ENCODE measurements at regions not wholly inside any gene's neighbourhood (a gene's known extent, or its start where the extent isn't known, plus 50 kb on each side); places are given as distances from the start of the nearest gene placed in this dataset.

DNA sequence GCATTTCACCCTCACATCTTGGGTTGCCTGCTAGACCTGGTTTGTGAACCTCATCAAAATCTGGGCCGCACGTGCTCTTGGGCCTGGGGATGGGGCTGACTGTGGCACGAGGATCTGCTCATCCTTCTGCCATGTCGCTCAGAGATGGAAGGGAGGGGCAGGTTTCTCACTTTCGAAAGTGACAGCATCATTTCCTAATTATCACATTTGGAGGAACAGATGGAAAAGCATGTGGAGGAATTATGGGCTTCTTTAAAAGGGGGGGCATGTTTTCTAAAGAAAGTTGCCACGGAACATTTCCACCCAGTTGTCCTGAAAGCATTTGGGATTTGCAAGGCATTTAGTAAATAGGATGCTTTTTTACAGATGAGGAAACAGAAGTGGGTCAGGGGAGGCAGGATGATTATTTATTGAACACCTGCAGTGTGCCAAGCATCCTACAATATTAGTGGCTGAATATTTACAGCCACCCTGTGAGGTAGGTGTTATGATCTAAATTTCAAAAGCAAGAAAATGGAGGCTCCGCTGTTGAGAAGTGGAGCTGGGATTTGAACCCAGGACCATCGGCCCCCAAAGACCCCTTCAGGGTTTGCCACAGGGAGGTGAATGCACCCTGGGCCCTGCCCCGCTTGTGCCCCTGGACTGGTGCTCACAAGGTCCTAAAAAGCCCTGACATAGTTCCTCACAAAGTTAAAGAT lies 104.2 kb upstream of the MYCN start:
- Histone ChIP-seq H3K4me3 (no peak overlapping the region), H3K9me3 (no peaks in the 10 kb centered on the region), H3K27ac (replicated peaks in 1 of 4) (no peak overlapping the region), H3K36me3 (no peaks in the 10 kb centered on the region), H3K4me1 (no peaks in the 10 kb centered on the region), H3K27me3 (no peaks in the 10 kb centered on the region)
- no peak for DNase-seq (ENCODE audit: extremely low spot score)
- intact Hi-C loops (cut with DNase I): no loop called here
- WGBS: 88% methylated on average over 9 of the region's 9 CpGs
- TF ChIP-seq POLR2A (IDR thresholded peaks at IDR 0.05; ENCODE audit: low read depth) (no peak), POLR2AphosphoS5 (IDR thresholded peaks at IDR 0.05) (no peak), EP300 (IDR thresholded peaks at IDR 0.05) (no peak)
- TF ChIP-seq, protein P1, sequence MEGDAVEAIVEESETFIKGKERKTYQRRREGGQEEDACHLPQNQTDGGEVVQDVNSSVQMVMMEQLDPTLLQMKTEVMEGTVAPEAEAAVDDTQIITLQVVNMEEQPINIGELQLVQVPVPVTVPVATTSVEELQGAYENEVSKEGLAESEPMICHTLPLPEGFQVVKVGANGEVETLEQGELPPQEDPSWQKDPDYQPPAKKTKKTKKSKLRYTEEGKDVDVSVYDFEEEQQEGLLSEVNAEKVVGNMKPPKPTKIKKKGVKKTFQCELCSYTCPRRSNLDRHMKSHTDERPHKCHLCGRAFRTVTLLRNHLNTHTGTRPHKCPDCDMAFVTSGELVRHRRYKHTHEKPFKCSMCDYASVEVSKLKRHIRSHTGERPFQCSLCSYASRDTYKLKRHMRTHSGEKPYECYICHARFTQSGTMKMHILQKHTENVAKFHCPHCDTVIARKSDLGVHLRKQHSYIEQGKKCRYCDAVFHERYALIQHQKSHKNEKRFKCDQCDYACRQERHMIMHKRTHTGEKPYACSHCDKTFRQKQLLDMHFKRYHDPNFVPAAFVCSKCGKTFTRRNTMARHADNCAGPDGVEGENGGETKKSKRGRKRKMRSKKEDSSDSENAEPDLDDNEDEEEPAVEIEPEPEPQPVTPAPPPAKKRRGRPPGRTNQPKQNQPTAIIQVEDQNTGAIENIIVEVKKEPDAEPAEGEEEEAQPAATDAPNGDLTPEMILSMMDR (IDR thresholded peaks at IDR 0.05): no peak

- no peak for DNase-seq (ENCODE audit: extremely low spot score)
- Histone ChIP-seq H3K4me3 (no peak overlapping the region), H3K27me3 (no peaks in the 10 kb centered on the region), H3K36me3 (no peaks in the 10 kb centered on the region), H3K27ac (replicated peaks in 1 of 4) (no peak overlapping the region), H3K9me3 (no peaks in the 10 kb centered on the region), H3K4me1 (no peaks in the 10 kb centered on the region)
- WGBS: 88% methylated on average over 13 of the region's 13 CpGs
- intact Hi-C loops (cut with DNase I): no loop called here
- TF ChIP-seq POLR2AphosphoS5 (IDR thresholded peaks at IDR 0.05): no peak
- TF ChIP-seq POLR2A (IDR thresholded peaks at IDR 0.05; ENCODE audit: low read depth): no peak
- TF ChIP-seq, protein P1 (IDR thresholded peaks at IDR 0.05): no peak
- no peak for TF ChIP-seq EP300 (IDR thresholded peaks at IDR 0.05)
These were observed 103.4 kb upstream of the MYCN start for GRCh38 chr2:15836689-15837610.

DNA sequence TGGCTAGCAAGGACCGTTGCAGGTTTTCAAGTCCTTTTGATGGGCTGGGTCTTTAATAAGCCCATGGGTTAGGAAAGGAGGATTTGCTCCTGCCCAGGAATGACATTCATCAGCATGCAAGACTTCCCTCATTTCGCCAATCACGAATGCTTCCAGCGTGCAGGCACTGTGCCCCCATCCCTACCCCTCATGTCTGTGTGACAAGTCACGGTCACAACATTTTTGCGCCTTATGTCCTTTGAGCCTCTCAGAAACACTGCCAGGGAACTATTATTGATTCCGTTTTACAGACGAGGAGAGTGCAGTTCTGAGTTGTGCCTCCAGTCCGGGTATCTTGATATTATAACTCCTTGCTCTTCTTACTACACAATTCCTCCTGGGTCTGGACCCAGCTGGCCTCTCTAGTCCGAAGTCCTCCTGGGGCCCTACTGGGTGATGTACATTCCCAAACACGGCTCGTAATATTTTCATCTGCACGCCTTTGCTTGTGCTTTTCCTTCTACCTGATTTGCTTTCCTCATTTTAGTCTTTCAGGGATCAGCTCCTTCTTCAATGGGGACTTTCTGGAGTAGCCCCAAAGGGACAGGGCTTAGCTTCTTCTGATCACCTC lies 101.8 kb upstream of the MYCN start:
- no peak for TF ChIP-seq EP300 (IDR thresholded peaks at IDR 0.05)
- no peak for TF ChIP-seq POLR2AphosphoS5 (IDR thresholded peaks at IDR 0.05)
- TF ChIP-seq, protein P1 (IDR thresholded peaks at IDR 0.05): no peak
- TF ChIP-seq POLR2A (IDR thresholded peaks at IDR 0.05; ENCODE audit: low read depth): no peak
- Histone ChIP-seq H3K4me1 (no peaks in the 10 kb centered on the region), H3K36me3 (no peaks in the 10 kb centered on the region), H3K27me3 (no peaks in the 10 kb centered on the region), H3K9me3 (no peaks in the 10 kb centered on the region), H3K4me3 (no peak overlapping the region), H3K27ac (replicated peaks in 1 of 4) (no peak overlapping the region)
- no peak for DNase-seq (ENCODE audit: extremely low spot score)
- intact Hi-C loops (cut with DNase I): no loop called here
- WGBS: 91% methylated on average over 13 of the region's 13 CpGs

- DNase-seq (ENCODE audit: extremely low spot score): no peak
- 80% methylated on average over 9 of the region's 9 CpGs for WGBS
- H3K27ac ChIP-seq (replicated peaks in 1 of 4): no peak overlapping the region
- H3K4me1 ChIP-seq: no peaks in the 10 kb centered on the region
- TF ChIP-seq POLR2A (IDR thresholded peaks at IDR 0.05; ENCODE audit: low read depth): no peak
- TF ChIP-seq POLR2AphosphoS5 (IDR thresholded peaks at IDR 0.05): no peak
- TF ChIP-seq, protein P1 (IDR thresholded peaks at IDR 0.05): no peak
- no peak for TF ChIP-seq EP300 (IDR thresholded peaks at IDR 0.05)
- H3K9me3 ChIP-seq: no peaks in the 10 kb centered on the region
- intact Hi-C loops (cut with DNase I): no loop called here
- no peak overlapping the region for H3K4me3 ChIP-seq
- no peaks in the 10 kb centered on the region for H3K36me3 ChIP-seq
- H3K27me3 ChIP-seq: no peaks in the 10 kb centered on the region
These were observed 100.8 kb upstream of the MYCN start for GRCh38 chr2:15839426-15840124.

Measured in esophagus muscularis mucosa (tissue), 4 donors.